Activated CD4-positive, alpha-beta T cell treated with anti-CD3 and anti-CD28 coated beads for 36 hours (primary cell): ENCODE measurements at regions not wholly inside any gene's neighbourhood (a gene's known extent, or its start where the extent isn't known, plus 50 kb on each side); places are given as distances from the start of the nearest gene placed in this dataset.
A peak's percentile ranks its signal among the peaks of the same experiment; 100 is the strongest.

ENCODE experiments used
- ATAC-seq: fragments of 200-7000 bp; cut with Tn5 transposase; one replicate; pipeline ENCODE4 v1.10.0; 2021; ENCODE audit warnings: mild to moderate bottlenecking, moderate library complexity
- CTCF ChIA-PET: fragments of 350-600 bp; sonication (Branson Sonifier 250); formaldehyde crosslinking; loops from one replicate; lab custom pipeline; 2021; ENCODE audit warnings: antibody characterized with exemption; lab: Charles Lee
- POLR2A ChIA-PET: fragments of 350-600 bp; sonication (Branson Sonifier 250); formaldehyde crosslinking; loops from one replicate; lab custom pipeline; 2021; ENCODE audit warnings: antibody characterized with exemption, inconsistent platforms; lab: Charles Lee
- DNase-seq: peaks from one replicate; pipeline ENCODE4 v3.0.0-alpha.2; 2020
- H3K27ac Mint-ChIP-seq: one replicate; pipeline ENCODE4 v1.8.0; 2021; ENCODE audit warnings: mixed read lengths
- H3K27me3 Mint-ChIP-seq: one replicate; pipeline ENCODE4 v1.8.0; 2021; ENCODE audit warnings: mixed read lengths
- H3K36me3 Mint-ChIP-seq: one replicate; pipeline ENCODE4 v1.8.0; 2021; ENCODE audit warnings: low read depth, mixed read lengths
- H3K4me1 Mint-ChIP-seq: one replicate; pipeline ENCODE4 v1.8.0; 2021; ENCODE audit warnings: mixed read lengths
- H3K4me3 Mint-ChIP-seq: one replicate; pipeline ENCODE4 v1.8.0; 2021; ENCODE audit warnings: mild to moderate bottlenecking, moderate library complexity, mixed read lengths
- H3K9me3 Mint-ChIP-seq: one replicate; pipeline ENCODE4 v1.8.0; 2021; ENCODE audit warnings: low read depth, mixed read lengths
- intact Hi-C, 2 experiments: fragments of 100-400 bp; cut with DNase I in 1 of 2; cut with micrococcal nuclease in 1 of 2; formaldehyde crosslinking; loops; one replicate each; pipeline versions ENCODE4 v1.14.2 to v1.15.1; 2022 to 2024; cut with DNase I, micrococcal nuclease

- H3K4me1 Mint-ChIP-seq, result no peaks in the 10 kb centered on the region
- POLR2A ChIA-PET, result no interaction called here
These were observed 219.2 kb upstream of the BMPER start for GRCh38 chr7:33685981-33686683.

GRCh38 chr7:33687625-33688024 lies 217.7 kb upstream of the BMPER start:
- POLR2A ChIA-PET, result no interaction called here

More at GRCh38 chr7:33685981-33686683, 219.2 kb upstream of the BMPER start:
- no peak overlapping the region for H3K27ac Mint-ChIP-seq
- H3K4me3 Mint-ChIP-seq, result no peak overlapping the region
- peaks cover 9% of the 10 kb centered on the region for H3K36me3 Mint-ChIP-seq
- CTCF ChIA-PET, result no interaction called here
- intact Hi-C loops, result no loop called here
- DNase-seq, result peak; percentile 5
- no peaks in the 10 kb centered on the region for H3K27me3 Mint-ChIP-seq
- H3K9me3 Mint-ChIP-seq, result peaks cover 13% of the 10 kb centered on the region
- ATAC-seq, result no peak

GRCh38 chr7:33691180-33691579 lies 214.2 kb upstream of the BMPER start:
- Mint-ChIP-seq H3K36me3 (peaks cover 7% of the 10 kb centered on the region), H3K27ac (no peak overlapping the region), H3K27me3 (no peaks in the 10 kb centered on the region), H3K9me3 (peaks cover 13% of the 10 kb centered on the region), H3K4me3 (no peak overlapping the region), H3K4me1 (no peaks in the 10 kb centered on the region)
- CTCF ChIA-PET, result no interaction called here
- ATAC-seq, result no peak
- intact Hi-C loops, result no loop called here
- POLR2A ChIA-PET, result no interaction called here
- DNase-seq, result no peak

More at GRCh38 chr7:33687625-33688024, 217.7 kb upstream of the BMPER start:
- no peaks in the 10 kb centered on the region for H3K27me3 Mint-ChIP-seq
- DNase-seq (no peak), ATAC-seq (no peak)
- peaks cover 9% of the 10 kb centered on the region for H3K36me3 Mint-ChIP-seq
- no peaks in the 10 kb centered on the region for H3K4me1 Mint-ChIP-seq
- H3K27ac Mint-ChIP-seq, result no peak overlapping the region
- intact Hi-C loops, result no loop called here
- CTCF ChIA-PET, result no interaction called here
- no peak overlapping the region for H3K4me3 Mint-ChIP-seq
- peaks cover 13% of the 10 kb centered on the region for H3K9me3 Mint-ChIP-seq

- DNase-seq (no peak), ATAC-seq (no peak)
- Mint-ChIP-seq H3K4me1 (no peaks in the 10 kb centered on the region), H3K4me3 (no peak overlapping the region), H3K36me3 (peaks cover 4% of the 10 kb centered on the region), H3K9me3 (peaks cover 10% of the 10 kb centered on the region), H3K27me3 (no peaks in the 10 kb centered on the region), H3K27ac (no peak overlapping the region)
- ChIA-PET POLR2A (no interaction called here), CTCF (interaction anchor here (0.7 kb wide), 1 partner anchor 1289 kb away, joined by 3 read pairs; no protein-coding TSS in a partner anchor)
- intact Hi-C loops, result no loop called here
These were observed 212.4 kb upstream of the BMPER start for GRCh38 chr7:33692956-33693355.

DNA sequence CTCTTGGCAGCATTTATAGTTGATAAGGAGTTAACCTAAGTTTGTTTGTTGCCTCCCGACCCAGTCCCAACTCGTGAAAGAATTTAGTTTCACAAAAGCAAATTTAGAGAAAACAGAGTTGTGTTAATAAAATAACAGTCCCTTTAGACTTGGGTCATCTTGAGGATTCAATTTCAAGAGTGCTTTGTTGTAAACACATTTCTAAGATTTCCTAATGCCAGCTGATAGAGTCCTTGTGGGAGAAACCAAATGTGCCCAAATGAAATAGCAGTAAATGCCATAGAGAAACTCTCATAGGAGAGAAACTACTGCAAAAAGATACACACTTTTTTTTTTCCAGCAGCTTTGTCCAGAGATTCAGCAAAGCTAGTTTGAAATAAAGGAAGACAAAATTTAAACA lies 211.3 kb upstream of the BMPER start:
- no peak for ATAC-seq
- ChIA-PET CTCF (no interaction called here), POLR2A (no interaction called here)
- peaks cover 6% of the 10 kb centered on the region for H3K36me3 Mint-ChIP-seq
- H3K27ac Mint-ChIP-seq, result no peak overlapping the region
- H3K27me3 Mint-ChIP-seq, result no peaks in the 10 kb centered on the region
- no peak for DNase-seq
- H3K4me1 Mint-ChIP-seq, result no peaks in the 10 kb centered on the region
- H3K9me3 Mint-ChIP-seq, result peaks cover 13% of the 10 kb centered on the region
- H3K4me3 Mint-ChIP-seq, result no peak overlapping the region
- intact Hi-C loops, result no loop called here

DNA sequence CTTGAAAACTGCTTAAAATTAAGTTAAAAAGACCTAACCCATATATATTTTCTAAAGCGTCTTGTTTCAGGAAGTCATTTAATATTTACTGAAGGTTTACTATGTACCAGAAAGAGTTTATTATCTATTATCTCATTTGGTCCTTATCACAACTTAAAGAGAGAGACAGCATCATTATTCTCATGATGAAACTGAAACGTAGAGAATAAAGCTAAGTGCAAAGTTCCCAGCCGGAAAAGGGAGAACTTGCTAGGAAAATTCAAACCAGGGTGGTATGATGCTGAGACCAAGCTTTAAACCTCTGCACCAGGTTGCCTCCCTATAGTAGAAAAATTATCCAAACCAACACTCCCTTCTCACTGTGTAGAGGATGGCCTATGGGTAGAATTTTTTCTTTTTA lies 207.7 kb upstream of the BMPER start:
- no peak overlapping the region for H3K4me3 Mint-ChIP-seq
- ChIA-PET CTCF (no interaction called here), POLR2A (interaction anchor here (0.6 kb wide), 1 partner anchor 218 kb away, joined by 3 read pairs; no protein-coding TSS in a partner anchor)
- ATAC-seq, result no peak
- no peaks in the 10 kb centered on the region for H3K4me1 Mint-ChIP-seq
- no peaks in the 10 kb centered on the region for H3K27me3 Mint-ChIP-seq
- no peak for DNase-seq
- H3K36me3 Mint-ChIP-seq, result peaks cover 8% of the 10 kb centered on the region
- no peak overlapping the region for H3K27ac Mint-ChIP-seq
- H3K9me3 Mint-ChIP-seq, result peaks cover 29% of the 10 kb centered on the region
- intact Hi-C loops, result no loop called here

GRCh38 chr7:33698041-33698440 lies 207.3 kb upstream of the BMPER start:
- DNase-seq, result no peak
- intact Hi-C loops, result no loop called here
- H3K4me3 Mint-ChIP-seq, result no peak overlapping the region
- peaks cover 29% of the 10 kb centered on the region for H3K9me3 Mint-ChIP-seq
- H3K27me3 Mint-ChIP-seq, result no peaks in the 10 kb centered on the region
- H3K27ac Mint-ChIP-seq, result no peak overlapping the region
- no peak for ATAC-seq
- ChIA-PET CTCF (no interaction called here), POLR2A (no interaction called here)
- peaks cover 8% of the 10 kb centered on the region for H3K36me3 Mint-ChIP-seq
- H3K4me1 Mint-ChIP-seq, result no peaks in the 10 kb centered on the region

- Mint-ChIP-seq H3K27ac (no peak overlapping the region), H3K36me3 (peaks cover 8% of the 10 kb centered on the region), H3K27me3 (no peaks in the 10 kb centered on the region), H3K4me1 (no peaks in the 10 kb centered on the region), H3K4me3 (no peak overlapping the region), H3K9me3 (peaks cover 29% of the 10 kb centered on the region)
- intact Hi-C loops, result no loop called here
- DNase-seq, result no peak
- POLR2A ChIA-PET, result no interaction called here
- CTCF ChIA-PET, result no interaction called here
- ATAC-seq, result no peak
These were observed 206.6 kb upstream of the BMPER start for GRCh38 chr7:33698692-33699128.

GRCh38 chr7:33700001-33700899 lies 205.1 kb upstream of the BMPER start:
- ATAC-seq, result no peak

DNA sequence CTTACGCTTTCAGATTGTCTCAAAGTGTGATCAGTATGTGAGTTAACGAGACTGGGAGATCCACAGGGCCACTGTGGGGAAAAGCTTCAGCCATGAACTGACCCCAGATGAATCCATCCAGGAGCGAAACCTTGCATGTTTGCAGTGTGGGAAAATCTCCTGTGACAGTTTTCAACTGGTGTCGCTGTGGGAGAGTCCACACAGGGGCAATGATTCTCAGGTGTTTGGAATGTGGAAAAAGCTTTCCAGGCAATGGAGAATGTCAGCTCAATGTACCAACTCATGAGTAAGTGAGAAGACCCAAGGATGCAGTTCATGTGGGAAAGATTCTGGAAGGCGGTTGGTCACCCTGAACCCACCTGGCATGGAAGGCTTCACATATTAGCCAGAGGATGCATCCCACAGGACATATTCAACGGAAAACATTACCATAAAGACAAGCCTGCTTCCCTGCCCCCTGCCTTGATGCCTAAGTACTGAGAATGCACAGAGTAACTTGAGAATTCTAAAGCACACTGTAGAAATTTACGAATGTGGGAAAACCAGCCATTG lies 204.1 kb upstream of the BMPER start:
- DNase-seq (no peak), ATAC-seq (no peak)
- POLR2A ChIA-PET, result no interaction called here
- Mint-ChIP-seq H3K27me3 (no peaks in the 10 kb centered on the region), H3K27ac (no peak overlapping the region), H3K9me3 (peaks cover 29% of the 10 kb centered on the region), H3K4me3 (no peak overlapping the region), H3K4me1 (no peaks in the 10 kb centered on the region), H3K36me3 (peaks cover 8% of the 10 kb centered on the region)
- CTCF ChIA-PET, result interaction anchor here (0.9 kb wide), 1 partner anchor 60 kb away, joined by 3 read pairs; no protein-coding TSS in a partner anchor
- intact Hi-C loops, result no loop called here

More at GRCh38 chr7:33700001-33700899, 205.1 kb upstream of the BMPER start:
- POLR2A ChIA-PET, result no interaction called here
- no peaks in the 10 kb centered on the region for H3K4me1 Mint-ChIP-seq
- DNase-seq, result no peak
- CTCF ChIA-PET, result interaction anchor here (0.9 kb wide), 1 partner anchor 59 kb away, joined by 3 read pairs; no protein-coding TSS in a partner anchor
- no peak overlapping the region for H3K27ac Mint-ChIP-seq
- peaks cover 8% of the 10 kb centered on the region for H3K36me3 Mint-ChIP-seq
- intact Hi-C loops, result no loop called here
- H3K9me3 Mint-ChIP-seq, result peaks cover 29% of the 10 kb centered on the region
- no peak overlapping the region for H3K4me3 Mint-ChIP-seq
- H3K27me3 Mint-ChIP-seq, result no peaks in the 10 kb centered on the region

- DNase-seq (no peak), ATAC-seq (no peak)
- Mint-ChIP-seq H3K36me3 (peaks cover 8% of the 10 kb centered on the region), H3K9me3 (peaks cover 29% of the 10 kb centered on the region), H3K27ac (no peak overlapping the region), H3K27me3 (no peaks in the 10 kb centered on the region), H3K4me3 (no peak overlapping the region), H3K4me1 (no peaks in the 10 kb centered on the region)
- ChIA-PET POLR2A (no interaction called here), CTCF (no interaction called here)
- intact Hi-C loops, result no loop called here
These were observed 203.4 kb upstream of the BMPER start for GRCh38 chr7:33701927-33702326.
